ENCODE measurements at regions not wholly inside any gene's neighbourhood (a gene's known extent, or its start where the extent isn't known, plus 50 kb on each side); places are given as distances from the start of the nearest gene placed in this dataset.
A peak's percentile ranks its signal among the peaks of the same experiment; 100 is the strongest.

GRCh38 chr5:89283728-89284493, 400.9 kb upstream of the MEF2C start:
- H4K20me1 ChIP-seq (ENCODE audit: insufficient read depth, poor library complexity, severe bottlenecking), result no peaks in the 10 kb centered on the region
- 89% methylated on average over 3 of the region's 3 CpGs for WGBS (ENCODE audit: low lambda C conversion rate, missing lambda C conversion rate)
- TF ChIP-seq, protein P1, sequence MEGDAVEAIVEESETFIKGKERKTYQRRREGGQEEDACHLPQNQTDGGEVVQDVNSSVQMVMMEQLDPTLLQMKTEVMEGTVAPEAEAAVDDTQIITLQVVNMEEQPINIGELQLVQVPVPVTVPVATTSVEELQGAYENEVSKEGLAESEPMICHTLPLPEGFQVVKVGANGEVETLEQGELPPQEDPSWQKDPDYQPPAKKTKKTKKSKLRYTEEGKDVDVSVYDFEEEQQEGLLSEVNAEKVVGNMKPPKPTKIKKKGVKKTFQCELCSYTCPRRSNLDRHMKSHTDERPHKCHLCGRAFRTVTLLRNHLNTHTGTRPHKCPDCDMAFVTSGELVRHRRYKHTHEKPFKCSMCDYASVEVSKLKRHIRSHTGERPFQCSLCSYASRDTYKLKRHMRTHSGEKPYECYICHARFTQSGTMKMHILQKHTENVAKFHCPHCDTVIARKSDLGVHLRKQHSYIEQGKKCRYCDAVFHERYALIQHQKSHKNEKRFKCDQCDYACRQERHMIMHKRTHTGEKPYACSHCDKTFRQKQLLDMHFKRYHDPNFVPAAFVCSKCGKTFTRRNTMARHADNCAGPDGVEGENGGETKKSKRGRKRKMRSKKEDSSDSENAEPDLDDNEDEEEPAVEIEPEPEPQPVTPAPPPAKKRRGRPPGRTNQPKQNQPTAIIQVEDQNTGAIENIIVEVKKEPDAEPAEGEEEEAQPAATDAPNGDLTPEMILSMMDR (IDR thresholded peaks at IDR 0.05; ENCODE audit: poor library complexity), result no peak
- TF ChIP-seq EZH2phosphoT487 (IDR thresholded peaks at IDR 0.05; ENCODE audit: low read depth, severe bottlenecking, unreplicated experiment) (no peak), EZH2 (IDR thresholded peaks at IDR 0.05; ENCODE audit: borderline replicate concordance) (no peak)
- DNase-seq (ENCODE audit: low spot score), result no peak
- H2AFZ ChIP-seq, result no peak overlapping the region
- H3K36me3 ChIP-seq (replicated peaks; ENCODE audit: insufficient read depth, low read depth), result no peaks in the 10 kb centered on the region
- H3K9me3 ChIP-seq (ENCODE audit: low read depth), result no peaks in the 10 kb centered on the region
- H3K4me1 ChIP-seq (ENCODE audit: insufficient read depth), result no peaks in the 10 kb centered on the region
- H3K4me2 ChIP-seq, result no peak overlapping the region
- H3K27me3 ChIP-seq, result no peaks in the 10 kb centered on the region
- H3K4me3 ChIP-seq, result no peak overlapping the region
- no peak overlapping the region for H3K27ac ChIP-seq
- no peaks in the 10 kb centered on the region for H3K9me2 ChIP-seq (replicated peaks; ENCODE audit: insufficient read depth)
- H3K79me2 ChIP-seq, result no peaks in the 10 kb centered on the region

- Histone ChIP-seq H3K27me3 (no peaks in the 10 kb centered on the region), H3K9me2 (replicated peaks; ENCODE audit: insufficient read depth) (no peaks in the 10 kb centered on the region), H2AFZ (no peak overlapping the region), H3K27ac (peak overlapping the region; percentile 1), H4K20me1 (ENCODE audit: insufficient read depth, poor library complexity, severe bottlenecking) (no peaks in the 10 kb centered on the region), H3K9me3 (ENCODE audit: low read depth) (no peaks in the 10 kb centered on the region), H3K4me3 (no peak overlapping the region), H3K36me3 (replicated peaks; ENCODE audit: insufficient read depth, low read depth) (no peaks in the 10 kb centered on the region), H3K4me1 (ENCODE audit: insufficient read depth) (no peaks in the 10 kb centered on the region), H3K79me2 (no peaks in the 10 kb centered on the region), H3K4me2 (no peak overlapping the region)
- DNase-seq (ENCODE audit: low spot score), result peak; percentile 7
- no peak for TF ChIP-seq EZH2 (IDR thresholded peaks at IDR 0.05; ENCODE audit: borderline replicate concordance)
- TF ChIP-seq, protein P1 (IDR thresholded peaks at IDR 0.05; ENCODE audit: poor library complexity), result no peak
- TF ChIP-seq EZH2phosphoT487 (IDR thresholded peaks at IDR 0.05; ENCODE audit: low read depth, severe bottlenecking, unreplicated experiment), result no peak
- WGBS (ENCODE audit: low lambda C conversion rate, missing lambda C conversion rate), result 94% methylated on average over 3 of the region's 3 CpGs
These were observed 399.8 kb upstream of the MEF2C start for GRCh38 chr5:89282554-89283510.

DNA sequence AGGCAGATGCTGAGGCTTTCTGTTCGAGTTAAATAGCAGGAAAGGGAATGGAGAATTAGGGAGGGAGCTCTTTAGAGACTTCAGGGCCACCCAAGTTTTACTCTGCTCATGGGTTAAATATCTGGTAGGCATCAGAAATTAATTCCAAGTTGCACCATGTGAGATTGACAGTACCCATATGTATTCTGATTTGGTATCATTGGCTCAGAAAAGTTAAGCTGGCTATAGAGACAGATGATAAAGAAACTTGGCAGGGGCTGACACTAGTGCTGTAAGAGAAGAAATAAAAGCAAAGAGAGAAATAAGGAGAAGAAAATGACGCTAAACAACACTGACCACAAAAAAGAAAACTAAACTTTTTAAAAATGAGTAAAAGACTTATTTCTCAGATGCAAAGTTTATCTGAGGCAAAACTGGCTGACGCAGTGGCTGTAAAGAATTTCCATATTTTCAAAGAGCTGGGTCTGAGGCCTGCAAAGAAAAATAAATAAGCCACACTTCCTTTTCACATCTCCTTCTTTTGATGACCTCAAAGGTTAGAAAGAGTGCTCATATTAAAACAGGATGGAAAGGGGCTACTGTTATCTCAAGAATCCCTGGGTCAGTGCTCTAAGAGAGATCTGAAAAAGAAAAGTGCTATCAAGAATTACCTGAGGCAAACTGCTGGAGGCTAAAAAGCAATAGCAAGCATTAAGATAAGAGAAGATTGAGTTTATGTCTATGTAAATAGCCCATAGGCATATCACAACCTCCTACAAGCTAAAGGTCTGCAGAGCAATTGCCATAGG, 399.0 kb upstream of the MEF2C start:
- TF ChIP-seq EZH2phosphoT487 (IDR thresholded peaks at IDR 0.05; ENCODE audit: low read depth, severe bottlenecking, unreplicated experiment), result no peak
- TF ChIP-seq, protein P1 (IDR thresholded peaks at IDR 0.05; ENCODE audit: poor library complexity), result no peak
- no peaks in the 10 kb centered on the region for H3K79me2 ChIP-seq
- H3K4me1 ChIP-seq (ENCODE audit: insufficient read depth), result no peaks in the 10 kb centered on the region
- no peak overlapping the region for H3K4me3 ChIP-seq
- no peaks in the 10 kb centered on the region for H4K20me1 ChIP-seq (ENCODE audit: insufficient read depth, poor library complexity, severe bottlenecking)
- peak overlapping the region; percentile 1 for H3K27ac ChIP-seq
- no peak for DNase-seq (ENCODE audit: low spot score)
- no peaks in the 10 kb centered on the region for H3K9me2 ChIP-seq (replicated peaks; ENCODE audit: insufficient read depth)
- H3K9me3 ChIP-seq (ENCODE audit: low read depth), result no peaks in the 10 kb centered on the region
- no peak overlapping the region for H3K4me2 ChIP-seq
- no peaks in the 10 kb centered on the region for H3K36me3 ChIP-seq (replicated peaks; ENCODE audit: insufficient read depth, low read depth)
- 78% methylated on average over 3 of the region's 3 CpGs for WGBS (ENCODE audit: low lambda C conversion rate, missing lambda C conversion rate)
- H2AFZ ChIP-seq, result no peak overlapping the region
- no peaks in the 10 kb centered on the region for H3K27me3 ChIP-seq
